ENCODE measurements at regions not wholly inside any gene's neighbourhood (a gene's known extent, or its start where the extent isn't known, plus 50 kb on each side); places are given as distances from the start of the nearest gene placed in this dataset.

DNA sequence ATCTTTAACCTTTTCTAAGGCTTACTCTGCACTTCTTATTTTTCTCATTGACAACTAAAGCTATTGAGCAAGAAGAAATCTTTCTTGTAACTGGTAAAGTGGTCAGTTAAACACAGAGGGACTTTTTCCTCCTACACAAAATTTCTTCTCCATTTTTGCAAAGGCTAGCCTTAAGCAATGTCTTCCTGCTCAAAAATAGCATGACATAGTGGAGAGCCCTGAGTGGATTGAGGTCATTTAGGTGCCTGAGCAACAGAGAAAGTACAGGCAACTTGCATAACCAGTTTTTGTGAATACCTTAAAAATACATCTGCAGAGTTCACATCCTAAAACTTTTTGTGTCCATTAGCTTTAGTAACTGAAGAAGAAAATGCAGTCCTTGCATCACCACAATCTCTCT is 144.7 kb upstream of the TTC14 start:
- in situ Hi-C loops (cut with MboI) (no loop called here), intact Hi-C loops (cut with micrococcal nuclease; ENCODE audit: unreplicated experiment) (no loop called here)
- Histone ChIP-seq H3K4me2 (ENCODE audit: control insufficient read depth, insufficient read depth) (no peak overlapping the region), H3K4me3 (no peak overlapping the region), H3K4me1 (ENCODE audit: control insufficient read depth, insufficient read depth, low read length) (no peaks in the 10 kb centered on the region), H3K27ac (ENCODE audit: control insufficient read depth, insufficient read depth) (no peak overlapping the region), H4K20me1 (ENCODE audit: control insufficient read depth, insufficient read depth) (no peaks in the 10 kb centered on the region), H2AFZ (ENCODE audit: control insufficient read depth, low read depth, low read length) (no peak overlapping the region), H3K9ac (ENCODE audit: control insufficient read depth, insufficient read depth, low read length) (no peak overlapping the region), H3K79me2 (ENCODE audit: control insufficient read depth, insufficient read depth, low read length) (no peaks in the 10 kb centered on the region), H3K9me3 (replicated peaks; ENCODE audit: control insufficient read depth, insufficient read depth, low read length) (no peaks in the 10 kb centered on the region), H3K27me3 (replicated peaks in 1 of 2; ENCODE audit: control insufficient read depth in 2 of 2, insufficient read depth in 2 of 2, low read length in 1 of 2) (no peaks in the 10 kb centered on the region), H3K36me3 (ENCODE audit: control insufficient read depth in 2 of 2, insufficient read depth in 2 of 2, low read length in 1 of 2) (no peaks in the 10 kb centered on the region)
- CTCF ChIA-PET, result no interaction called here
- RAD21 ChIA-PET (ENCODE audit: unreplicated experiment), result interaction anchor here (2.1 kb wide), 1 partner anchor 528 kb away, joined by 6 read pairs; no protein-coding TSS in a partner anchor
- POLR2A ChIA-PET, result no interaction called here
- no peak for DNase-seq (ENCODE audit: low read depth, low spot score)
- TF ChIP-seq ZNF24 (IDR thresholded peaks at IDR 0.05) (no peak), POLR2A (IDR thresholded peaks at IDR 0.05; ENCODE audit: low read depth, low read length) (no peak), NR2C2 (IDR thresholded peaks at IDR 0.05; ENCODE audit: borderline replicate concordance, control insufficient read depth, insufficient read length, low read depth) (no peak), MYB (IDR thresholded peaks at IDR 0.05; ENCODE audit: borderline replicate concordance, low read depth, low read length) (no peak), GATAD2B (conservative IDR thresholded peaks at IDR 0.05; ENCODE audit: low read depth) (no peak), JUND (IDR thresholded peaks at IDR 0.05; ENCODE audit: low read depth, low read length) (no peak), MEF2B (IDR thresholded peaks at IDR 0.05; ENCODE audit: partially characterized antibody, poor library complexity, severe bottlenecking) (no peak), NFXL1 (IDR thresholded peaks at IDR 0.05; ENCODE audit: borderline replicate concordance) (no peak), IRF4 (IDR thresholded peaks at IDR 0.05; ENCODE audit: low read depth, low read length) (no peak), RB1 (IDR thresholded peaks at IDR 0.05; ENCODE audit: borderline replicate concordance) (no peak), SREBF1 (IDR thresholded peaks at IDR 0.05; ENCODE audit: low read length) (no peak), NR2F1 (conservative IDR thresholded peaks at IDR 0.05) (no peak), MEF2A (IDR thresholded peaks at IDR 0.05; ENCODE audit: insufficient read depth, low read depth, low read length) (no peak), ESRRA (IDR thresholded peaks at IDR 0.05; ENCODE audit: low read length) (no peak), PAX5 (IDR thresholded peaks at IDR 0.05; ENCODE audit: borderline replicate concordance, low read depth, low read length) (no peak)
- TF ChIP-seq, protein P1, sequence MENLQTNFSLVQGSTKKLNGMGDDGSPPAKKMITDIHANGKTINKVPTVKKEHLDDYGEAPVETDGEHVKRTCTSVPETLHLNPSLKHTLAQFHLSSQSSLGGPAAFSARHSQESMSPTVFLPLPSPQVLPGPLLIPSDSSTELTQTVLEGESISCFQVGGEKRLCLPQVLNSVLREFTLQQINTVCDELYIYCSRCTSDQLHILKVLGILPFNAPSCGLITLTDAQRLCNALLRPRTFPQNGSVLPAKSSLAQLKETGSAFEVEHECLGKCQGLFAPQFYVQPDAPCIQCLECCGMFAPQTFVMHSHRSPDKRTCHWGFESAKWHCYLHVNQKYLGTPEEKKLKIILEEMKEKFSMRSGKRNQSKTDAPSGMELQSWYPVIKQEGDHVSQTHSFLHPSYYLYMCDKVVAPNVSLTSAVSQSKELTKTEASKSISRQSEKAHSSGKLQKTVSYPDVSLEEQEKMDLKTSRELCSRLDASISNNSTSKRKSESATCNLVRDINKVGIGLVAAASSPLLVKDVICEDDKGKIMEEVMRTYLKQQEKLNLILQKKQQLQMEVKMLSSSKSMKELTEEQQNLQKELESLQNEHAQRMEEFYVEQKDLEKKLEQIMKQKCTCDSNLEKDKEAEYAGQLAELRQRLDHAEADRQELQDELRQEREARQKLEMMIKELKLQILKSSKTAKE (IDR thresholded peaks at IDR 0.05; ENCODE audit: low read depth, poor library complexity, severe bottlenecking), result no peak
- TF ChIP-seq, protein P2, sequence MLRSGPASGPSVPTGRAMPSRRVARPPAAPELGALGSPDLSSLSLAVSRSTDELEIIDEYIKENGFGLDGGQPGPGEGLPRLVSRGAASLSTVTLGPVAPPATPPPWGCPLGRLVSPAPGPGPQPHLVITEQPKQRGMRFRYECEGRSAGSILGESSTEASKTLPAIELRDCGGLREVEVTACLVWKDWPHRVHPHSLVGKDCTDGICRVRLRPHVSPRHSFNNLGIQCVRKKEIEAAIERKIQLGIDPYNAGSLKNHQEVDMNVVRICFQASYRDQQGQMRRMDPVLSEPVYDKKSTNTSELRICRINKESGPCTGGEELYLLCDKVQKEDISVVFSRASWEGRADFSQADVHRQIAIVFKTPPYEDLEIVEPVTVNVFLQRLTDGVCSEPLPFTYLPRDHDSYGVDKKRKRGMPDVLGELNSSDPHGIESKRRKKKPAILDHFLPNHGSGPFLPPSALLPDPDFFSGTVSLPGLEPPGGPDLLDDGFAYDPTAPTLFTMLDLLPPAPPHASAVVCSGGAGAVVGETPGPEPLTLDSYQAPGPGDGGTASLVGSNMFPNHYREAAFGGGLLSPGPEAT (IDR thresholded peaks at IDR 0.05; ENCODE audit: low read depth), result no peak
- TF ChIP-seq, protein P3, sequence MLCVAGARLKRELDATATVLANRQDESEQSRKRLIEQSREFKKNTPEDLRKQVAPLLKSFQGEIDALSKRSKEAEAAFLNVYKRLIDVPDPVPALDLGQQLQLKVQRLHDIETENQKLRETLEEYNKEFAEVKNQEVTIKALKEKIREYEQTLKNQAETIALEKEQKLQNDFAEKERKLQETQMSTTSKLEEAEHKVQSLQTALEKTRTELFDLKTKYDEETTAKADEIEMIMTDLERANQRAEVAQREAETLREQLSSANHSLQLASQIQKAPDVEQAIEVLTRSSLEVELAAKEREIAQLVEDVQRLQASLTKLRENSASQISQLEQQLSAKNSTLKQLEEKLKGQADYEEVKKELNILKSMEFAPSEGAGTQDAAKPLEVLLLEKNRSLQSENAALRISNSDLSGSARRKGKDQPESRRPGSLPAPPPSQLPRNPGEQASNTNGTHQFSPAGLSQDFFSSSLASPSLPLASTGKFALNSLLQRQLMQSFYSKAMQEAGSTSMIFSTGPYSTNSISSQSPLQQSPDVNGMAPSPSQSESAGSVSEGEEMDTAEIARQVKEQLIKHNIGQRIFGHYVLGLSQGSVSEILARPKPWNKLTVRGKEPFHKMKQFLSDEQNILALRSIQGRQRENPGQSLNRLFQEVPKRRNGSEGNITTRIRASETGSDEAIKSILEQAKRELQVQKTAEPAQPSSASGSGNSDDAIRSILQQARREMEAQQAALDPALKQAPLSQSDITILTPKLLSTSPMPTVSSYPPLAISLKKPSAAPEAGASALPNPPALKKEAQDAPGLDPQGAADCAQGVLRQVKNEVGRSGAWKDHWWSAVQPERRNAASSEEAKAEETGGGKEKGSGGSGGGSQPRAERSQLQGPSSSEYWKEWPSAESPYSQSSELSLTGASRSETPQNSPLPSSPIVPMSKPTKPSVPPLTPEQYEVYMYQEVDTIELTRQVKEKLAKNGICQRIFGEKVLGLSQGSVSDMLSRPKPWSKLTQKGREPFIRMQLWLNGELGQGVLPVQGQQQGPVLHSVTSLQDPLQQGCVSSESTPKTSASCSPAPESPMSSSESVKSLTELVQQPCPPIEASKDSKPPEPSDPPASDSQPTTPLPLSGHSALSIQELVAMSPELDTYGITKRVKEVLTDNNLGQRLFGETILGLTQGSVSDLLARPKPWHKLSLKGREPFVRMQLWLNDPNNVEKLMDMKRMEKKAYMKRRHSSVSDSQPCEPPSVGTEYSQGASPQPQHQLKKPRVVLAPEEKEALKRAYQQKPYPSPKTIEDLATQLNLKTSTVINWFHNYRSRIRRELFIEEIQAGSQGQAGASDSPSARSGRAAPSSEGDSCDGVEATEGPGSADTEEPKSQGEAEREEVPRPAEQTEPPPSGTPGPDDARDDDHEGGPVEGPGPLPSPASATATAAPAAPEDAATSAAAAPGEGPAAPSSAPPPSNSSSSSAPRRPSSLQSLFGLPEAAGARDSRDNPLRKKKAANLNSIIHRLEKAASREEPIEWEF (IDR thresholded peaks at IDR 0.05; ENCODE audit: insufficient replicate concordance, low read depth, low read length), result no peak
- SMC1A ChIA-PET (ENCODE audit: uncharacterized antibody, unreplicated experiment), result interaction anchor here (1.1 kb wide), 1 partner anchor 9 kb away, joined by 3 read pairs; no protein-coding TSS in a partner anchor
- no TSS peak for BruUV-seq (replicated peaks)
- peak; percentile 59 for ATAC-seq
- no peak for FAIRE-seq

All from GM12878 (cell line).